Left lobe of liver (tissue), 2 donors: ENCODE measurements at regions not wholly inside any gene's neighbourhood (a gene's known extent, or its start where the extent isn't known, plus 50 kb on each side); places are given as distances from the start of the nearest gene placed in this dataset.
A peak's percentile ranks its signal among the peaks of the same experiment; 100 is the strongest.

Experiments
- ATAC-seq: fragments of 200-7000 bp; cut with Tn5 transposase; one replicate; pipeline ENCODE4 v1.9.1; 2020; ENCODE audit warnings: mild to moderate bottlenecking, moderate library complexity
- DNase-seq: peaks from one replicate; pipeline ENCODE4 v3.0.0-alpha.2; 2020; ENCODE audit warnings: low spot score
- donor health status: DM: no; HTN: no; CAD: no; lungs with moderate emphysema.
- donor health status: DM: no; HTN: yes; CAD: no.

DNA sequence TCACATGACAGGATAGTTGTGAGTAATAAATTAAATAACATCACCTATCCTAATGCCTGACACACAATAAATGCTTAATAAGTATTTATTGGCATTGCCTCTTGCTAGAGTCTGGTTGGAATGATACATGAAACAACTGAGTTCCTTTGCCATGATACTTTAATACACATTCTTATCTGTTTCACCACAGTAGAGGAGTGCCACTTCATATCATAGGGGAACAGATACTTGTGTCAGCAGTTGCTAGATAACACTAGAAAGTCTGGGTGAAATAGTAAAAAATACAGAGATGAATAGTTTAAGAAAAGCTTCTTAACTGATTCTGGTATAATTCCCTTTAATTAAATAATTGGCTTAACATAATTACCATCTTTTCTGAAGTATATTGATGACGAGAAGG, 380.0 kb upstream of the GOLIM4 start:
- DNase-seq = no peak
- ATAC-seq = no peak

DNA sequence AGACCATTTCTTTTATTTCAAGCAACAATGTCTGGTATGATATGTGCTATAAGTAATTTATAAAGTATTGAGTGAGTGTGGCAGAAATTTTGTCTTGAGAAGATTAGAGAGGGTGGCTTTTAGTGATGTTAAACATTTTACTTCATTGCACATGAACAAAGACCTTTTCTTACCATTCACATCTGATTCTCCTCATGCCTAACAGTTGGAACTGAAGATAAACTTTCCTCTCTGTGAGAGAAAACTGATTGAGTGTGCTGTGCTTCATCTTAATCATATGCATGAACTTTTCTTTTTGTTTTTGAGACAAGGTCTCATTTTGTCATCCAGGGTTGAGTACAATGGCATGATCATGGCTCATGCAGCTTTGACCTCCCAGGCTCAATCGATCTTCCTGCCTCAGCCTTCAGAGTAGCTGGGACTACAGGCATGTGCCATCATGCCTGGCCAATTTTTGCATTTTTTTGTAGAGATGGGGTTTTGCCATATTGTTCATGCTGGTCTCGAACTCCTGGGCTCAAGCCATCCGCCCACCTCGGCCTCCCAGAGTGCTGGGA, 377.7 kb upstream of the GOLIM4 start:
- ATAC-seq = no peak
- no peak for DNase-seq

GRCh38 chr3:168472783-168473182, 377.1 kb upstream of the GOLIM4 start:
- ATAC-seq = no peak
- DNase-seq = no peak

GRCh38 chr3:168470380-168470779, 374.7 kb upstream of the GOLIM4 start:
- ATAC-seq (no peak), DNase-seq (no peak)

GRCh38 chr3:168469436-168469835, 373.7 kb upstream of the GOLIM4 start:
- DNase-seq = no peak
- no peak for ATAC-seq

GRCh38 chr3:168467115-168467714, 371.5 kb upstream of the GOLIM4 start:
- ATAC-seq (peak; percentile 78), DNase-seq (no peak)

GRCh38 chr3:168461793-168462192, 366.1 kb upstream of the GOLIM4 start:
- no peak for ATAC-seq
- no peak for DNase-seq

DNA sequence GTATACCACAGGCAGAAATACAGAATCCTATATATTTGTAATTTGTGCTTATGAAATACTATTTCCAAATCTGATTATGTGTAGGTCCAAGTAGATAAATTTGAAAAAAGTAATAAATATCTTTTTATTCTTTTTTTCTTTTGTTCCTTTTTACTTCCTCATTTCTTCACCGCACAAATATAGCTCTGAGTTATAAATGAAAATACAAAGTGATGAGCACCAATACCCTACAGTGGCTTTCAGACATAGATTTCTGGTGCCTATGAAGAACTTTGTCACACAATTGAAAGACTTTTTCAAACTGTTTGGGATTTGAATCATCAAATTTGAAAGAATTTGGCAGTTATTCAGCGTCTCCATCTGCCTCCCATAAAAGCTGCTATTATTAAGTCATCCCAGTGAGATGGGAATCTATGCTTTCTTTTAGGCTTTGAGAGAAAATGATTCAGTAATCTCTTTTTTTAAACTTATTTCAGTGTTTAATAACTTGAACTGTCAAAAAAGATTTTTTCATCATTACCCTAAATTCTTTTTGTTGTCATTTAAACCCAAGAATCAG, 363.6 kb upstream of the GOLIM4 start:
- no peak for ATAC-seq
- DNase-seq = no peak

- ATAC-seq (no peak), DNase-seq (no peak)
Measured at GRCh38 chr3:168457954-168458539, 362.3 kb upstream of the GOLIM4 start.

GRCh38 chr3:168455814-168456213, 360.1 kb upstream of the GOLIM4 start:
- ATAC-seq (no peak), DNase-seq (no peak)

DNA sequence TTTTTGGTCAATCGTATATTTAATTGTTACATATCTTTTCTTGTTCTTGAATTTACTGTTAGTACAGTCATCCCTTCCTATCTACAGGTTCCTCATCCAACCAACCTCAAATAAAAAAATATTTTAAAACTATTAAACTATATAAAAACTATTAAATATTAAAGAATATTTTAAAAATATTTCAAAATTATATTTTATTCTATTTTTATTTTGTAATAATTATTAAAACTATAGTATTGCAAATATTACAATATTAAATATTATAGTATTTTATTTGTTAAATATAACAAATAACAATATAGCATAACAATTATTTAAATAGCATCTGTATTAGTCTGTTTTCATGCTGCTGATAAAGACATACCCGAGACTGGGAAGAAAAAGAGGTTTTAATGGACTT, 357.9 kb upstream of the GOLIM4 start:
- DNase-seq (no peak), ATAC-seq (no peak)

DNA sequence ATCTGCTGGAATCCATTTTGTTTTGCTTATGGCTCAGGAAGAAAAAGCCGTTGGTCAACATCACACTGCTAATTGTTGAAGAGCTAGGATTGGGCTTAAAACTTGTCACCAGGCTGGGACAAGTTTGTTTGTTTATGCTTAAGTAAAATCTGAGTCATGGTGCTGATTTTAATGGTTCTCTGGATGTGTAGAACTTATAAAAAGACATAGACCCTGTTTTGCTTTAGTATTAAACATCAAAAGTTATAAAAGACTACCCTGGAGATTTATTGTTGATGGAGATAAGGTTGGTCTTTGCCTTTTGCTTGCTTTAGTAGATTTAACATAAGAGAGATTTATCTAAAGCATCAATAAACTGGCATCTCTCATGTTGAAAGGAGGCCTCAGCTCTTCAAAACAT, 348.2 kb upstream of the GOLIM4 start:
- no peak for DNase-seq
- no peak for ATAC-seq

DNA sequence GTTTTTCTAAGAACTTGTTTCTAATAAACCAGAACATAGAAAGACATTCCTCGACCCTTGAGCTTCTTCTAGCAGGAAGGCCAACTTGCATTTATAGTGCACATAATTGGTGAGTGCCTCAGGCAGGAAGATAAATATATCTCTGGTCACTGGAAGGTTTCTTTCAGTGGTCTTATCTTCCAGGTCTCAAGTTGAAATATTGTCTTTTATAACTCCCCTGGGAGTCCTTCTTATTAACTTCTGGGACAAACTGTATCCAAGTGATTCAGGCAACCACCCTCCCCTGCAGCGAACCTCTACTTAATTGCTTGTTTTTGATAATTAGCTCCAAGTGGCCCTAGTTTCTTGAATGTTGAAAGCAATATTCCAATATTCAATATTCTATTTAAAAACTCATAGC, 346.8 kb upstream of the GOLIM4 start:
- DNase-seq (no peak), ATAC-seq (no peak)

DNA sequence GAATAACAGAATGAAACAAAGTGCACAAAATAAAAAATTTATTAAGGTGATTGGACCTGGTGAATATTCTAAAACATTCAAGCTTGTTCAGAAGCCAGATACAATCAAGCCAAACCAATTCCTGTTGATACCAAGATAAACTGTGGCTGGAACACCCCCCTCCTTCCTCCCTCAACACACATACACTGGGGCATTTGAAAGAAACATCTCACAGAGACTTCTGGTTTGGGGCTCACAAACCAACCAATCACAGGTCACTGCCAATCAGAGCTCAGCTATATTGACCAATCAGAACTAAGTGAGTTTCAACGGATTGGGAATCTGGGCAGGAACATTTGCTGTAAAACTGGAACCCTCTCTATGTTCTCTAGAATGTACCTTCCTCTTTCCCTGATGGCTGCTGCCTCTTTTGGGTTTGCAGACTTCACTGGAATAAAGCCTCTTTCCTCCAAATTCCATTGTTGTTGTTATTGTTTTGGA, 340.6 kb upstream of the GOLIM4 start:
- ATAC-seq = no peak

GRCh38 chr3:168431491-168431890, 335.8 kb upstream of the GOLIM4 start:
- DNase-seq (no peak), ATAC-seq (no peak)

More for the DNA sequence above, 340.6 kb upstream of the GOLIM4 start:
- DNase-seq = no peak

- no peak for DNase-seq
- no peak for ATAC-seq
Measured at GRCh38 chr3:168427835-168428475, 332.2 kb upstream of the GOLIM4 start.

DNA sequence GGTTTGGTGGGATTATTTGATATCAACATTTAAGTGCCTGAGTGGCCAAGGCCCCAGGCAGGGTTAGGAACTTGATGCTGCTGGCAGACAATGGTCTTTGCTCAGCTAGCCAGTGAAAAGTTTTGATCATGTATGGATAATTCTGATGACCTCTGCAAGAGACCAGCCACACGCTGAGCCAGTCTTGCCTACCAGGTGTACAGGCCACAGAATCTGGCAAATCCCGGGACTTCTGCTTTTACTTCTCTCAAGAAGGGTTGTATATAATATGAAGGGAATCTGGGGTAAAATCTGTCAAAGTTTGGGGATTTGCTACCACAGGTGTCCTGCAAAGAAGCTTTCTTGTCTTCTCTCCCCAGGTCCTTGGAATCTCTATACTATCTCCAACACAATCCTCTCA, 331.4 kb upstream of the GOLIM4 start:
- ATAC-seq (no peak), DNase-seq (no peak)

GRCh38 chr3:168425936-168426595, 330.3 kb upstream of the GOLIM4 start:
- DNase-seq = no peak
- ATAC-seq = no peak

- ATAC-seq (no peak), DNase-seq (no peak)
Measured at GRCh38 chr3:168424059-168424734, 328.5 kb upstream of the GOLIM4 start.

DNA sequence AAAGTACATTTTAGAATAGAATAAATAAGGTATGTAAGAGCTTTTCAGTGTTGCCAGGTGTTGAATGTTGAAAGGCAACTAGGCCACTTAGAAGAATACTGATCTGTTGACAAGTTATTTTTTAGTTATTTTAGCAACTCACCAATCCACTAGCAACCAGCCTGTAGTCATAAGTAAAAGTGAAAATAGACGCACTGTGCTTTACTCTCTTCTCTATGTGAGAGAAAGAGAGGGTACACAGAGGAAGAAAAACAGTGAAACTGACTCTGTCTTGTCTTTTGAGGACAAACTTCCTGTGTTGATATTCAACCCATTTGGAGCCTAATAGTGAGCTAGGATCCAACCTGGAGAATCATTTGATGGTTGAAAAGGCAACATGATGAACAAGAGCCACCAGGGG, 327.1 kb upstream of the GOLIM4 start:
- ATAC-seq = no peak
- DNase-seq = no peak

DNA sequence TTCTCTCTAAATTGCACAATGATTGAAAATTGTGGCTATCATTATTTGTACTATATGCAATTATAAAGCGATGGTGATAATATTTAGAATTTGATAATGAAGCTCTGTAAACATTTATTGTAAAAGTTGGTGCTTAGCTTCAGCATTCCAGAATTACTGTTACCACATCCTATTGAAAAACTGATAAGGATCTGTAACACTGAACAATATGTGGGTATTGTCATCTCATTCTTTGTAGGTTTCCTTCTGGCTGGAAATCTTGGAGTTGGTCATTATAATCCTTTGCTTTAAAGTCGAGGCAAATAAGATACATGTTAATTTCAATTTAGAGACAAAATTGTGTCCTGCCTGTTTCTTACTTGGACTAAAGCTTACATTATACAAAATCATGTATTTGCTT, 323.4 kb upstream of the GOLIM4 start:
- DNase-seq = no peak
- ATAC-seq = no peak
